ENCODE measurements at regions not wholly inside any gene's neighbourhood (a gene's known extent, or its start where the extent isn't known, plus 50 kb on each side); places are given as distances from the start of the nearest gene placed in this dataset.

GRCh38 chr2:128641421-128642080, 322.9 kb upstream of the HS6ST1 start:
- Histone ChIP-seq H3K9me1 (replicated peaks; ENCODE audit: control insufficient read depth, extremely low read depth, insufficient read depth, low read length) (no peaks in the 10 kb centered on the region), H2AFZ (ENCODE audit: low read depth, low read length) (no peak overlapping the region), H3K4me1 (ENCODE audit: control insufficient read depth, extremely low read depth, insufficient read depth, low read length) (no peaks in the 10 kb centered on the region), H3K9me3 (replicated peaks; ENCODE audit: control insufficient read depth, insufficient read depth, low read length) (no peaks in the 10 kb centered on the region), H3K9ac (replicated peaks; ENCODE audit: extremely low read depth, insufficient read depth, low read length) (no peak overlapping the region), H3K36me3 (ENCODE audit: control insufficient read depth in 2 of 2, extremely low read depth in 1 of 2, insufficient read depth in 2 of 2, low read length in 2 of 2) (no peaks in the 10 kb centered on the region), H3K79me2 (ENCODE audit: control insufficient read depth, insufficient read depth, low read length) (no peaks in the 10 kb centered on the region), H3K4me3 (replicated peaks in 1 of 3; ENCODE audit: insufficient read depth in 1 of 3, low read depth in 1 of 3, low read length in 3 of 3) (no peak overlapping the region), H3K27ac (ENCODE audit: insufficient read depth, low read depth, low read length) (no peak overlapping the region), H3K4me2 (ENCODE audit: insufficient read depth, low read length) (no peak overlapping the region), H4K20me1 (replicated peaks; ENCODE audit: control insufficient read depth, extremely low read depth, insufficient read depth, low read length) (no peaks in the 10 kb centered on the region), H3K27me3 (ENCODE audit: control insufficient read depth in 2 of 2, insufficient read depth in 2 of 2, low read length in 2 of 2) (no peaks in the 10 kb centered on the region)
- DNase-seq (ENCODE audit: low read depth, low spot score) (no peak), FAIRE-seq (no peak)
- ChIA-PET CTCF (no interaction called here), POLR2A (no interaction called here)
- dilution Hi-C loops (cut with MboI; ENCODE audit: extremely low pct_ligation_motif_present, low sequenced_read_pairs): no loop called here
- intact Hi-C loops (cut with micrococcal nuclease): no loop called here
- BruUV-seq (replicated peaks): no TSS peak
- no peak for TF ChIP-seq POLR2A (IDR thresholded peaks at IDR 0.05; ENCODE audit: low read depth, low read length)
- no peak for TF ChIP-seq FOS (IDR thresholded peaks at IDR 0.05; ENCODE audit: borderline replicate concordance, insufficient read depth, low read length)
- TF ChIP-seq MAX (IDR thresholded peaks at IDR 0.05; ENCODE audit: insufficient read depth, insufficient read length): no peak

- POLR2A ChIA-PET: no interaction called here
Observed at GRCh38 chr2:128642316-128642715, 323.6 kb upstream of the HS6ST1 start.

More at GRCh38 chr2:128642316-128642715, 323.6 kb upstream of the HS6ST1 start:
- Histone ChIP-seq H2AFZ (ENCODE audit: low read depth, low read length) (no peak overlapping the region), H3K9me3 (replicated peaks; ENCODE audit: control insufficient read depth, insufficient read depth, low read length) (no peaks in the 10 kb centered on the region), H3K4me1 (ENCODE audit: control insufficient read depth, extremely low read depth, insufficient read depth, low read length) (no peaks in the 10 kb centered on the region), H4K20me1 (replicated peaks; ENCODE audit: control insufficient read depth, extremely low read depth, insufficient read depth, low read length) (no peaks in the 10 kb centered on the region), H3K4me3 (replicated peaks in 1 of 3; ENCODE audit: insufficient read depth in 1 of 3, low read depth in 1 of 3, low read length in 3 of 3) (no peak overlapping the region), H3K36me3 (ENCODE audit: control insufficient read depth in 2 of 2, extremely low read depth in 1 of 2, insufficient read depth in 2 of 2, low read length in 2 of 2) (no peaks in the 10 kb centered on the region), H3K9ac (replicated peaks; ENCODE audit: extremely low read depth, insufficient read depth, low read length) (no peak overlapping the region), H3K4me2 (ENCODE audit: insufficient read depth, low read length) (no peak overlapping the region), H3K27ac (ENCODE audit: insufficient read depth, low read depth, low read length) (no peak overlapping the region), H3K79me2 (ENCODE audit: control insufficient read depth, insufficient read depth, low read length) (no peaks in the 10 kb centered on the region), H3K27me3 (ENCODE audit: control insufficient read depth in 2 of 2, insufficient read depth in 2 of 2, low read length in 2 of 2) (no peaks in the 10 kb centered on the region), H3K9me1 (replicated peaks; ENCODE audit: control insufficient read depth, extremely low read depth, insufficient read depth, low read length) (no peaks in the 10 kb centered on the region)
- BruUV-seq (replicated peaks): no TSS peak
- TF ChIP-seq POLR2A (IDR thresholded peaks at IDR 0.05; ENCODE audit: low read depth, low read length) (no peak), POLR2AphosphoS5 (IDR thresholded peaks at IDR 0.05; ENCODE audit: insufficient read depth, low read depth, low read length) (no peak), CTCF (IDR thresholded peaks at IDR 0.05; ENCODE audit: extremely low read depth in 1 of 2, insufficient read depth in 1 of 2, low read depth in 1 of 2, low read length in 2 of 2) (no peak), EZH2 (IDR thresholded peaks at IDR 0.05; ENCODE audit: borderline replicate concordance, low read depth, low read length, severe bottlenecking) (no peak), GATA2 (IDR thresholded peaks at IDR 0.05; ENCODE audit: insufficient read depth, insufficient read length, low read depth, low read length) (no peak), MAX (IDR thresholded peaks at IDR 0.05; ENCODE audit: insufficient read depth, insufficient read length) (no peak), JUN (IDR thresholded peaks at IDR 0.05; ENCODE audit: borderline replicate concordance, insufficient read depth, insufficient read length, low read depth) (no peak), FOS (IDR thresholded peaks at IDR 0.05; ENCODE audit: borderline replicate concordance, insufficient read depth, low read length) (no peak)
- dilution Hi-C loops (cut with MboI; ENCODE audit: extremely low pct_ligation_motif_present, low sequenced_read_pairs): no loop called here
- CTCF ChIA-PET: no interaction called here
- no peak for DNase-seq (ENCODE audit: low read depth, low spot score)
- FAIRE-seq: no peak
- intact Hi-C loops (cut with micrococcal nuclease): no loop called here
